Gastrocnemius medialis (tissue), 4 donors: ENCODE measurements at regions not wholly inside any gene's neighbourhood (a gene's known extent, or its start where the extent isn't known, plus 50 kb on each side); places are given as distances from the start of the nearest gene placed in this dataset.

ENCODE experiments used
- ATAC-seq, 2 donors: fragments of 150-250 bp; one replicate each; pipeline ENCODE4 v1.9.1; 2016
- DNase-seq, 2 donors: peaks; one replicate each; pipeline ENCODE4 v3.0.0-alpha.2; 2019
- H3K27ac ChIP-seq, 4 donors: fragments of 200-600 bp; sonication (generic); 1 replicate in 1 of 4; 2 replicates in 3 of 4; pipeline ENCODE4 v1.5.1; 2016 to 2018; ENCODE audit warnings: mild to moderate bottlenecking in 2 of 4, moderate library complexity in 1 of 4
- H3K27me3 ChIP-seq, 3 donors: fragments of 200-600 bp; sonication (generic) in 2 of 3; 1 replicate in 1 of 3; 2 replicates in 2 of 3; pipeline versions ENCODE4 v1.5.1 to v1.6.0; 2016 to 2019; ENCODE audit warnings: mild to moderate bottlenecking in 1 of 3, moderate library complexity in 1 of 3
- H3K36me3 ChIP-seq, 2 donors: fragments of 200-600 bp; sonication (generic) in 1 of 2; one replicate each; pipeline ENCODE4 v1.5.1; 2017 to 2018
- H3K4me1 ChIP-seq, 2 donors: fragments of 200-600 bp; sonication (generic) in 1 of 2; one replicate each; pipeline ENCODE4 v1.5.1; 2016 to 2017; ENCODE audit warnings: mild to moderate bottlenecking in 2 of 2
- H3K4me3 ChIP-seq, 4 donors: fragments of 200-600 bp; sonication (generic) in 3 of 4; 1 replicate in 1 of 4; 2 replicates in 3 of 4; pipeline ENCODE4 v1.5.1; 2016 to 2019; ENCODE audit warnings: mild to moderate bottlenecking in 2 of 4
- H3K9me3 ChIP-seq, 3 donors: fragments of 200-600 bp; sonication (generic) in 2 of 3; 1 replicate in 1 of 3; 2 replicates in 2 of 3; pipeline ENCODE4 v1.5.1; 2016 to 2019
- POLR2A ChIP-seq, 2 donors: fragments of 450-650 bp; IDR thresholded peaks; one replicate each; pipeline ENCODE4 v1.6.1; 2017; ENCODE audit warnings: antibody characterized with exemption in 2 of 2, mild to moderate bottlenecking in 2 of 2, moderate library complexity in 2 of 2
- in situ Hi-C, 4 donors: fragments of 200-750 bp; cut with MboI; loops; one replicate each; pipeline versions ENCODE4 v1.15.0 to v1.8.0; 2017; ENCODE audit warnings: low sequenced_read_pairs in 4 of 4
- intact Hi-C: fragments of 100-400 bp; cut with DNase I; formaldehyde crosslinking; loops from one replicate; pipeline ENCODE4 v1.15.1; 2023; ENCODE audit warnings: low total_unique reads
- TF ChIP-seq, protein P1 (sequence below), 5 experiments: fragments of 450-650 bp in 3 of 5; fragments of 200-600 bp in 2 of 5; sonication (generic) in 2 of 5; IDR thresholded peaks in 4 of 5; conservative IDR thresholded peaks in 1 of 5; 1 replicate in 4 of 5; 2 replicates in 1 of 5; pipeline ENCODE4 v1.5.1; 2016 to 2019; ENCODE audit warnings: antibody characterized with exemption in 5 of 5, mild to moderate bottlenecking in 3 of 5, moderate library complexity in 3 of 5

DNA sequence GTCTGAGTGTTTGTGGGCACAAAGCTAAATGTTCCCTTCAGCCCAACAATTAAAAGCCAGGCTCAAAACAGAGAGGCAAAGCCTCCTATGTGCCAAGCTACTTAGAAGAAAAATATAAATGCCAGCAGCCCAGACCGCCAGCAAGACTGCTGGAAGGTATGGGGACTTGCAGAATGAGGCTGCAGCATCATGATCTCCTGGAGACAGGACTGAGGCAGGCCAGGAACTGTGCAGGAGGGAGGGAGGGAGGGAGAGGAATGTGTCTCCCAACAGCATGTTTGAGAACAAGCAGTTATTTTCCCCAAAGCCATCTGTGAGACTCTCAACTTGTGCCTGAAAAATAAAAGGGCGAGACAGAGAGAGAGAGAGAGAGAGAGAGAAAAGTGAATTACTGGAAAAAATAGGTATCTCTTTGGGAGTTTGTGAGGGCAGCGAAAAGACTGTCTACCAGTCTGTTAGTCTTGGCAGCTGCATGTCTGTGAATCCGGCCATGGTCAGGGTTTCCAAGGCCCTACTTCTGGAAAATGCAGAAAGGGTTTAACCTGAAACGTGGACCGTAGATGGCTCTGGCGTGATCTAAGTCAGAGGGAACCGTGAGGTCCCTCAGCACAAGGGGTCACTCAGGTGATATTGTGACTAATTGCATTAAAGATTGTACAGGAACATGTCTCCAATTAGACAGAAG lies 139.7 kb upstream of the COL8A1 start:
- no peak for TF ChIP-seq POLR2A (IDR thresholded peaks at IDR 0.05)
- TF ChIP-seq, protein P1, sequence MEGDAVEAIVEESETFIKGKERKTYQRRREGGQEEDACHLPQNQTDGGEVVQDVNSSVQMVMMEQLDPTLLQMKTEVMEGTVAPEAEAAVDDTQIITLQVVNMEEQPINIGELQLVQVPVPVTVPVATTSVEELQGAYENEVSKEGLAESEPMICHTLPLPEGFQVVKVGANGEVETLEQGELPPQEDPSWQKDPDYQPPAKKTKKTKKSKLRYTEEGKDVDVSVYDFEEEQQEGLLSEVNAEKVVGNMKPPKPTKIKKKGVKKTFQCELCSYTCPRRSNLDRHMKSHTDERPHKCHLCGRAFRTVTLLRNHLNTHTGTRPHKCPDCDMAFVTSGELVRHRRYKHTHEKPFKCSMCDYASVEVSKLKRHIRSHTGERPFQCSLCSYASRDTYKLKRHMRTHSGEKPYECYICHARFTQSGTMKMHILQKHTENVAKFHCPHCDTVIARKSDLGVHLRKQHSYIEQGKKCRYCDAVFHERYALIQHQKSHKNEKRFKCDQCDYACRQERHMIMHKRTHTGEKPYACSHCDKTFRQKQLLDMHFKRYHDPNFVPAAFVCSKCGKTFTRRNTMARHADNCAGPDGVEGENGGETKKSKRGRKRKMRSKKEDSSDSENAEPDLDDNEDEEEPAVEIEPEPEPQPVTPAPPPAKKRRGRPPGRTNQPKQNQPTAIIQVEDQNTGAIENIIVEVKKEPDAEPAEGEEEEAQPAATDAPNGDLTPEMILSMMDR (IDR thresholded peaks at IDR 0.05 in 4 of 5, conservative IDR thresholded peaks at IDR 0.05 in 1 of 5): no peak
- Histone ChIP-seq H3K9me3 (peaks cover 0 to 5% (median 0%) of the 10 kb centered on the region in 3 donors), H3K36me3 (no peaks in the 10 kb centered on the region), H3K4me3 (no peak overlapping the region), H3K27me3 (no peaks in the 10 kb centered on the region), H3K4me1 (peaks cover 0 to 4% of the 10 kb centered on the region in 2 donors), H3K27ac (no peak overlapping the region)
- DNase-seq (no peak), ATAC-seq (no peak)
- intact Hi-C loops (no loop called here), in situ Hi-C loops (loop anchor here in 1 of 4 donors (10.0 kb wide), 1 partner anchor 256 kb away; no protein-coding TSS in a partner anchor)

DNA sequence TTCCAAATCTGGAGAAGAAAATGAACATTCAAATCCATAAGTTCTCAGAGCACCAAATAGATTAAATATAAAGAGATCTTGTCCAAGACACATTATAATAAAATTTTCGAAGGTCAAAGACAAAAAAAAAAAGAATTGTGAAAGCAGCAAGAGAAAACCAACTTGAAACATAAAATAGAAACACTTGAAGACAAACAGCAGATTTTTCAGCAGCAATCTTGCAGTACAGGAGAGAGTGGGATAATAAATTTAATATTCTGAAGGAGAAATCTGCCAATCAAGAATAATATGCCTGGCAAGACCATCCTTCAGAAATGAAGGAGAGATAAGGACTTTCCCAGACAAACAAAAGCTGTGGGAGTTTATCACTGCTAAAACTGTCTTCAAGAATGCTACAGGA lies 150.5 kb upstream of the COL8A1 start:
- TF ChIP-seq, protein P1 (IDR thresholded peaks at IDR 0.05 in 4 of 5, conservative IDR thresholded peaks at IDR 0.05 in 1 of 5): no peak
- TF ChIP-seq POLR2A (IDR thresholded peaks at IDR 0.05): no peak
- ATAC-seq (no peak), DNase-seq (no peak)
- H3K4me3 ChIP-seq: no peak overlapping the region
- no peaks in the 10 kb centered on the region for H3K4me1 ChIP-seq
- H3K9me3 ChIP-seq: peaks cover 0 to 5% (median 0%) of the 10 kb centered on the region in 3 donors
- no peak overlapping the region for H3K27ac ChIP-seq
- in situ Hi-C loops: no loop called here
- H3K27me3 ChIP-seq: no peaks in the 10 kb centered on the region
- H3K36me3 ChIP-seq: no peaks in the 10 kb centered on the region
- intact Hi-C loops: no loop called here

DNA sequence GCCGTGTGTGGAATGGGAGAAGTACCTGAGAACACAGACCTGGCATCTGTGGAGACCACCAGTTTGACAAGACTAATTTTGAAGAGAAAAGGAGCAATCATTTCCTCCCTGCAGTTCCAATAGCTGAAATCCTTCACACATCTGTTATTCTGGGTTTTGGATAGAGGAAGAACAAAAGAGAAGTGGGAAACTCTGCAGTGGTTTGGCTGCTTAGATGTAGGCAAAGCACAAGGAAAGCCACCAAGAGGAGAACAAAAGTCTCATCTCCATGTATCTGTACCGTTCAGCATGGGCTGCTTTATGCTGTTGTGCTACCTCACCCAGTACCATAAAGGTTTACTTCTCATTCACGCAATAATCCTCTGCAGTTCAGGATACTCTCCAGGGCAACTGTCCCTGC lies 153.1 kb upstream of the COL8A1 start:
- Histone ChIP-seq H3K36me3 (no peaks in the 10 kb centered on the region), H3K4me1 (no peaks in the 10 kb centered on the region), H3K27me3 (no peaks in the 10 kb centered on the region), H3K27ac (no peak overlapping the region), H3K4me3 (no peak overlapping the region), H3K9me3 (peaks cover 0 to 5% (median 0%) of the 10 kb centered on the region in 3 donors)
- ATAC-seq (no peak), DNase-seq (no peak)
- intact Hi-C loops (no loop called here), in situ Hi-C loops (no loop called here)
- no peak for TF ChIP-seq POLR2A (IDR thresholded peaks at IDR 0.05)
- TF ChIP-seq, protein P1 (IDR thresholded peaks at IDR 0.05 in 4 of 5, conservative IDR thresholded peaks at IDR 0.05 in 1 of 5): no peak

DNA sequence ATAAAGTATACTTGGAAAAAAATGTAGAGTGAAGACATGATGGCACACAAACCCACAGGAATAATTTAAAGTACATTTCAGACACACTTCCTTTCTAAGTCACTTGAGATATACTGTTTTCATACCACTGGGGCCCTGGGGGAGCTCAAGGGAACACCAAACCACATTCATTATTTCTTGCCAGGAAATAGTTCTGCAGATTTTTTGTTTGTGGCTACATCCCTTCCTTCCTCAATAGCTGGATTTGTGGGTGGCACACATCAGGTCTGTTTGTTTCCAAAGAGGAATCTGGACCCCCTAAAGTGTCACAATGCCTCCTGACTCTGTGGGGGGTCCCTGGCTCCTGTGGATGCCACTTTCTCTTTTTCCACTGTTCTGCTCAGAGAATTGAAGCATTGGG lies 153.5 kb upstream of the COL8A1 start:
- in situ Hi-C loops (no loop called here), intact Hi-C loops (no loop called here)
- H3K4me3 ChIP-seq: no peak overlapping the region
- H3K36me3 ChIP-seq: no peaks in the 10 kb centered on the region
- no peaks in the 10 kb centered on the region for H3K27me3 ChIP-seq
- no peak for ATAC-seq
- peaks cover 0 to 5% (median 0%) of the 10 kb centered on the region in 3 donors for H3K9me3 ChIP-seq
- no peak for DNase-seq
- TF ChIP-seq, protein P1 (IDR thresholded peaks at IDR 0.05 in 4 of 5, conservative IDR thresholded peaks at IDR 0.05 in 1 of 5): no peak
- no peak for TF ChIP-seq POLR2A (IDR thresholded peaks at IDR 0.05)
- H3K27ac ChIP-seq: no peak overlapping the region
- H3K4me1 ChIP-seq: no peaks in the 10 kb centered on the region

DNA sequence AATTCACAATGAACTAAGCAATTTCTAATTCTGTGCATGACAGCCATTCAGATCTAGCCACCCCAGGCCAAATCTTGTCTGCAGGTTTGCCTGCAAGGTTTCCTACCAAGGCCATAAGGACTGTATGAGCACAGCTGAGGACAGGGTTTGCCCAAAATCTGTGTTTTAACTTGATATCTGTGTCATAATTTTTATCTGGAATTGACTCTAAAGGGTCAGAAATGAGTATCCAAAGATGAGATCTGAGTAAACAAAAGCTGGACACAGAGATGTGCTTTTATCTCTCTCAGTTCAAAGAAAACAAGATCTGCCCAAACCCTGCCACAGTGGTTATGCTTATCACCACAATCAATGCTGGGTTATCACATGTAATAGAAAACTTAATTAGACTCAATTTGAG lies 154.6 kb upstream of the COL8A1 start:
- Histone ChIP-seq H3K4me3 (no peak overlapping the region), H3K4me1 (no peaks in the 10 kb centered on the region), H3K27me3 (no peaks in the 10 kb centered on the region), H3K36me3 (no peaks in the 10 kb centered on the region), H3K9me3 (no peaks in the 10 kb centered on the region), H3K27ac (no peak overlapping the region)
- DNase-seq (no peak), ATAC-seq (no peak)
- TF ChIP-seq, protein P1 (IDR thresholded peaks at IDR 0.05 in 4 of 5, conservative IDR thresholded peaks at IDR 0.05 in 1 of 5): no peak
- no peak for TF ChIP-seq POLR2A (IDR thresholded peaks at IDR 0.05)
- in situ Hi-C loops: no loop called here
- intact Hi-C loops: no loop called here
